Smooth muscle cell of the brain vasculature (primary cell): ENCODE measurements at regions not wholly inside any gene's neighbourhood (a gene's known extent, or its start where the extent isn't known, plus 50 kb on each side); places are given as distances from the start of the nearest gene placed in this dataset.

ENCODE experiments used
- DNase-seq: peaks from one replicate; pipeline ENCODE4 v3.0.0-alpha.2; 2012; ENCODE audit warnings: low read depth, low spot score

- no peak for DNase-seq
Measured at GRCh38 chr7:96410126-96410839, 88.4 kb upstream of the SLC25A13 start.

DNA sequence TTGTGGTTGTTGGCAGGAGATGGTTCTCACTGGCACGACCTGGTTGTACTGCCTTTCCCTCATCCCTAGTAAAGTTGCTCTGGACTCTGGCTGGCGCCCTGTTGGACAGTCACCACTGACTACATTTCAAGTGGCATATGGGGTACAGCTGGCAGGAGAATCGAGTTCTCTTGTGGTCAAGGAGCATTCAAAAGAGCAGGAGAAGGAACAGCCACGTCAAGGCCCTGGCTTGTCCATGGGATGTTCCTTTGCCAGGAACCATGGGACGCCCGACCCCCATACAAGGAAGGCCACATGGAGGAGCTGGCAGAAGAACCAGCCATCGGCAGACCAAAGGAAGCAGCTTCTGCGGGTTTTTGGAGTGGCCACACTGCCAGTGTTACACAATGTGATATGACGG lies 87.0 kb upstream of the SLC25A13 start:
- no peak for DNase-seq

- no peak for DNase-seq
Measured at GRCh38 chr7:96407427-96407826, 85.5 kb upstream of the SLC25A13 start.

- no peak for DNase-seq
Measured at GRCh38 chr7:96402913-96403312, 81.0 kb upstream of the SLC25A13 start.

DNA sequence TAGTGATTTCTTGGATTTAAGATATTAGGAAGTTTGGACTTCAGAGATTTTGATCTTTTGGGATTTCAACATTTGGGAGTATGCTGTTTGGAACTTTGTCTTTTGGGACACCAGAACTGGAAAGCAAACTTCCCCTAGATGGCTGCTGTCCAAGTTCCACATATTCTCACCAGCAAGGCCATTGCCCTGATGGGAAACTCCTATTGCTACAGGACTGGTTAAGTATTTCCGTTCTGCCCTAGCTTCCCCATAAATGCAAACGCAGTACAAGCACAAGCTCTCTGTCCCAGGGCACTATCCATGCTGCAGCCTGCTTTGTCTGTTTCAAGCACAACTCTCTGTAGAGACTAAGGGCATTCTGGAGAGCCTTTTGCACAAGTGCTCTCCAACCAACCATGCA lies 79.3 kb upstream of the SLC25A13 start:
- DNase-seq = no peak

DNA sequence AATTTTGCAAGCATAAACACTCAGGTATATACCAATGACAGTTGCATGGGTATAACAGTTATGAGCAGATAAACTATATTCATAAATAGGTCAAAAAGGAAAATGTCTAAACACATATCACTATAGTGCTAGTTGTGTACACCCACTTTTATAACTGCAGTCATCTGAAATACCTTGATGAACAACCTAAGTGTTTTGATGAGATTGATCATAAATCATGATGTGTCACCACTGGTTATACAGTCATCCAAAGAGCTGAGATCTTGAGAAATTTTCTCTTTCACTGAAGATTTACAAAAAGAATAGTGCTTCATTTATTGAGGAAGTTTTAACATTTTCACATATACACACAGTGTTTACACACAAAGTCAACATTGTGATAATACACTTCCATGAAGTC lies 78.6 kb upstream of the SLC25A13 start:
- no peak for DNase-seq

DNA sequence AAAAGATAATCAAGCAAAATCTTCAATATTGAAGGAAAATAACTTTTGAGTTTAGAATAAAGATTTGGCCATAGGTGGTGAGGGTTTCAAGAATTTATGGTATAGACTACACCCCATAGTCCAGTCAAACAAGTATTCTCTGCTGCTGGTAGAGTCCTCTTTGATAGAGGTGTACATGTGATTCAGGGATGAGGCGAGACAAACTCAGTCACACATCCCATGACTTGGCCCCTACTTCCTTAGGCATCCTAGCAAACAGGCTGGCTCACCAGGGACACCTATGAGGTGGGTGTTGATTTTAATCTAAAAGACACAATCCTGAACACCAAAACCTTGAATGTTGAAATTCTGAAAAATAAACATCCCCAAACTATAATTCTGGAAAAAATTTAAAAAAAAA lies 78.1 kb upstream of the SLC25A13 start:
- DNase-seq = no peak

GRCh38 chr7:96397936-96398598 lies 76.2 kb upstream of the SLC25A13 start:
- DNase-seq = no peak

- peak; percentile 43 for DNase-seq
Measured at GRCh38 chr7:96388620-96389383, 66.9 kb upstream of the SLC25A13 start.

- no peak for DNase-seq
Measured at GRCh38 chr7:96388166-96388565, 66.3 kb upstream of the SLC25A13 start.

DNA sequence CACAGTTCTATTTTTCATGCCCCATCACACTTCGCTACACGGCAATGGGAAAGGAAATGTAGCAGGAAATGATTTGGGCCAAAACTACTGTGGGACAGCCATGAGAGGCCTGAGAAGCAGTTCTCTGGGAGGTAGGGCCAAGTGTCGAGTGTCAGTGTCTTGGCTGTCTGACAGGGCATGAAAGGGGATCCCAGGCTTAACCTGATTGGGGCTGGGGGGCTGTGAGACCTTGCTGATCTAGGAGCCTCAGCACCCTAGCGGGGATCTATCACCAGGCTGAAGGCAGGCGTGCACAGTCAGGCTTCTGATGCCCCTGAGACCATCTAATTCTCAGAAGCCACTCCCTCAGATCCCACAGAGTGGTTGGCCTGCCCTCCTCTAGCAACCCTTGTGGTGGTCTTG lies 58.2 kb upstream of the SLC25A13 start:
- DNase-seq = no peak

DNA sequence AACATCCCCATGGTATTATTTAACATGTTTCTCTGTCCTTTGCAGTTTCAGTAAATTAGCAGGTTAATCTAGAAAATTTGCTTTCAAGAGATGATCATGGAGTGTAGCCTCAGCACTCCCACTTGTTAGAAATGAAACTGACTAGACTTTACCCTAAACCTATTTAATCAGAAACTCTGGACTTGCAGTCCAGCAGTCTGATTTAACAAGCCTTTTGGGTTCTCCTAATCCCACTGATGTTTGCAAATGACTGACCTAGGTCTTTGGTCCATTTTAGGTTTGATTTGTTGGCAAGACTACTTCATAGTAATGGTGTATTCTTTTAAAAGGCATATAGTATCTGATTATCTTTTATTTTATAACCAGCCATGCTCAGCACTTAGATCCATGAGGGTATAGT lies 55.5 kb upstream of the SLC25A13 start:
- DNase-seq = no peak
